GM21619 (cell line): ENCODE measurements at regions not wholly inside any gene's neighbourhood (a gene's known extent, or its start where the extent isn't known, plus 50 kb on each side); places are given as distances from the start of the nearest gene placed in this dataset.
"Not testable (repeated sequence)": the region's sequence is repeated elsewhere in the genome, so short reads cannot be mapped to it uniquely, and the experiment has no call there.

Experiments used
- ATAC-seq: cut with Tn5 transposase; IDR thresholded peaks from one replicate; pipeline ENCODE4 v1.9.1; 2021; ENCODE audit not compliant: unreplicated experiment

DNA sequence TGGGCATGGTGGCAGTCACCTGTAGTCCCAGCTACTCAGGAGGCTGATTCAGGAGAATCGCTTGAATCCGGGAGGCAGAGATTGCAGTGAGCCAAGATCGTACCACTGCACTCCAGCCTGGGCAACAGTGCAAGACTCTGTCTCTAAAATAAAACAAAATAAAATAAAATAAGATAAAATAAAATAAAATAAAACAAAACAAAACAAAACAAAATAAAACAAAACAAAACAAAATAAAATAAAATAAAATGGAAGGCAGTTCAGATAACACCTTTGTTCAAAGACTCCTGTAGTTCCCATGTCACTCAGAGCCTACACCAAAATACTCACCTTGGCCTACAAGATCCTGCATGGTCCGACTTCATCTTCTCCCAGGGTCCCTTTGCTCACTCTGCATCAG is 61.3 kb downstream of the SYF2 start:
- not testable (repeated sequence) for ATAC-seq

DNA sequence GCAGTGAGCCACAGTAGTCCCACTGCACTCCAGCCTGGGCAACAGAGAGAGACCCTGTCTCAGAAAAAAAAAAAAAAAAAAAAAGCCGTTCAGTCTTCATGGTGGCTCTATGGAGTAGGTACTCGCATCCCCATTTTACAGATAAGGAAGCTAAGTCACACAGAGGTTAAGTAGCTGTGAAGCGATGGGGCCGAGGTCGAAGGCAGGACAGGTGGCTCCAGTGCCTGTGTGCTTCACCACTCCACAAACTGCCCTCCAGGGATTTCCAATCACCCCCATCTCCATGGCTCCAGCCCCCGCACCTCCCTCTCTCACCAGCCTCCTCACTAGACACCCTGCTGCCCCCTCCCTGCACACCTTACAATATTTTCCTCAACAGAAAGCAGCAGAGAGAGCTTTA is 61.9 kb downstream of the SYF2 start:
- no peak for ATAC-seq

DNA sequence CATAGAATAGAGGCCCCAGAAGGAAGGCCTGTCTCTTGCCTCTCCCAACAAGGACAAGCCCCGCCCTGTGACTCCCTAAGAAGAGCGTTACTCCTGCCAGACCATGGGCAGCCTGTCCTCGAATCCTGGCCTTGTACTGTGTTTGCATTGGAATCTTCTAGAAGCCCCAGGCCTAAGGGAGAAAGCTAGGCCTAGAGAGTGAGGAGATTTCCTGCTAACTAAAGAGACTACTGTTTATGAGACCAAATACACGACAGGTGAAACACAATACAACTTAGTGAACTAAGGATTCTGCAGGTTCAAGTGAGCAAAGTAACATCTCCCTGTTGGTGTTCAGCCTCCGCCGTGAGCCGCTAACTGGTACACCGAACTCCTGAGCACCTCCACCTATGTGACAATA is 62.7 kb downstream of the SYF2 start:
- no peak for ATAC-seq

DNA sequence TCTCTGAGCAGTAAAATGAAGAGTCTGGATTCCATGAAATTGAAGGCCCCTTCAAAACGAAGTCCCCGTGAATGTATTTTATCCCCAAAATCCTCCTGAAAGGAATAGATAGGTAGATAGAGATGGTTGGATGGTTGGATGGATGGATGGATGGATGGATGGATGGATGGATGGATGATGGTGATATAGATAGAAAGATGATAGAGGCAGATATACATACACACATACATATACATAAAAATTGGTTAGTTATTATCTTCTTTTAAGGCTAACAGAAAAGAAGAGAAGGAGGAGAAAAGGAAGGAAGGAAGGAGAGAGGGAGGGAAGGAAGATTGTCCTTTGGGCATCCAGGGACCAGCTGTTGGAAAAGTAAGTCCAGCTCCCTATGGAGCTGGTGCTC is 63.1 kb downstream of the SYF2 start:
- ATAC-seq, result no peak

DNA sequence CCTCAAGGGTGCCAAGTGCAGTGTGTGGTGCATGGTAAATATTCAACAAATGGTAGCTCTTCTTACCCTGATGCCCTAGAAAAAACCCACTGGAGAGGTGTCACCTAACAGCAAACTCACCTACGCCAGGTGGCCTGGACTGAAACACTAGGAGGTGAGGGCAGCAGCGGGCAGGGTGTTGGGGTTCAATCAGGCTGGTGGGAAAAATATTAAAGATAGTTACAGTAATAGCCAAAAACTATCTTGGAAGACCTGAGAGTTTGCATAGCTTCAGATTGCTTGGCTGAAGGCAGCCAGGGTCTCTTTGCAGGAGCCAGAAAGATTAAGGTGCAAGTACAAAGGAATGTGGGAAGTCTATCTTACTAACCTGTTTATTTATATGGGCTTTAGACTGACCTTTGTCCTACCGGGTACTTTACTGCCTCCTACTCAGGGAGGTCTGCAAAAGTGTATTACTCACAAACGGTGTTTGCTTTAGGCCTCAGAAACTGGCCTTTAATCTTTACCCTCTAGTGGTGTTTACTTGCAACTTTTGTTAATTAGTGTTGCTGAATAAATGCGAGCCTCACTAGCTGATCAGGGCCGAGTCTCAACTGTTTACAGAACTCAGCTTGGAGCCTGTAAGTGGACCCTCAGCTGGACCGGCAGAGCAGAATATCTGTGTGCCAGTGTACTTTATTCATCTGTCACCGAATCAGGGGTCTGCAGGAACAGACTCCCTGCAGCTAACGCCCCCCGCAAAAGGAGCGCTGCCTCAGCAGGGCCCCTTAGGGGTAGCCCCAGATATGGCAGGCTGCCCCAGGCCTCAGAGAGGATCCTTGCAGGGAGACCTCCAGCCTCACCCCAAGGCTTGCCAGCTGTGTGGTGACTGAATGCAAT is 63.9 kb downstream of the SYF2 start:
- ATAC-seq, result no peak

DNA sequence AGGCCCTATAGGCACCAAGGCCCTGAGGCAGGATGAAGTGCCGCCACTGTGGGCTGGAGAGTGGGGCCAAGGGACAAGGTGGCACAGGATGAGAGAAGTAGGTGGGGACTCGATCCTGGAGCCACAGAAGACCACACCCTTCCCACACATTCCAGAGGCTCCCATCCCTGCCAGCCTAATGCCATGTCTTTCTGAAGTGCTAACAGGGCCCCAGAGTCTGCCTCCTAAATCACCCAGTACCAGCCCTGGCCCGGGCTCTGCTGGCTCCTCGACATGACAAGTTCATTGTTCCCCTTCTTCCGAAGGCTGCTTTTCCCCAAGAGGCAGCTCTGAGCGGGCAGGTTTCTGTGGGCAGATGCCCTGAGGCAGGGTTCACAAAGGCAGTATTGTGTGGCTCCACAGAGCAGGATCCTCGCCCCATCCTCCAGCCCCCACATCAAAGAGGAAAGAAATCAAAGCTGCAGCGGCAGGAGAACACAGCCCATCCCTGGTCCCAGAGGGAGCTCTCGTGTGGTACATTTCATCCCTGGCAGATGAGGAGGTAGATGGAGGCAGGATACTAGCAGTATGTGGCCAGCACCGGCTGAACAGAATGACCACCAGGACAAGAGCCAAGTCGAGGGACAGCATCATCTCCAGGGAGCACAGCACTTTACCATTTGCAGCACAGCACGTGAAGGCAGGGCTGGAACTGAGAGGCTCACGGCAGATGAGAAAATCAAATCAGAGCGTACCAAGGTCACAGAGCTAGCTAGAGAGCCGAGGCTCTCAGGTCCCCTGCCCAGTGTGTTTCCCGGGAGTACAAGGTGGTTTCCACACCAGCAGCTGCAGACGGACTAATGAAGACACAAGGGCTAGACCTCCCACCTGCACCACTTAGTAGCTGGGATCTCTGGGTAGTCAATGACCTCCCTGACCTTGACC is 64.8 kb downstream of the SYF2 start:
- no peak for ATAC-seq

DNA sequence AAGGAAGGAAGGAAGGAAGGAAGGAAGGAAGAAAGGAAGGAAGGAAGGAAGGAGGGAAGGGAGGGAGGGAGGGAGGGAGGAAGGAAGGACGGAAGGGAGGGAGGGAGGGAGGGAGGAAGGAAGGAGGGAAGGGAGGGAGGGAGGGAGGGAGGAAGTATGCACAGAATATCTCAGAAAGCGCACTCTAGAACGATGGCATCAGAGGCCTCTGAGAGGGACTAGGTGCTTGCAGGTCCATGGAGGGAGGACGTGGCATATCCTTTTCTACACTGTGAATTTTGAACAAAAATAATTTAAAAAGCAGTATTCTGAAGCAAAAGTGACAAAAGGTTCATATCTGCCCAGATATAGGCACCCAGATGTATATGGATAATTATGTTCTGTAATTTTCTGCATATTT is 65.5 kb downstream of the SYF2 start:
- ATAC-seq, result no peak

DNA sequence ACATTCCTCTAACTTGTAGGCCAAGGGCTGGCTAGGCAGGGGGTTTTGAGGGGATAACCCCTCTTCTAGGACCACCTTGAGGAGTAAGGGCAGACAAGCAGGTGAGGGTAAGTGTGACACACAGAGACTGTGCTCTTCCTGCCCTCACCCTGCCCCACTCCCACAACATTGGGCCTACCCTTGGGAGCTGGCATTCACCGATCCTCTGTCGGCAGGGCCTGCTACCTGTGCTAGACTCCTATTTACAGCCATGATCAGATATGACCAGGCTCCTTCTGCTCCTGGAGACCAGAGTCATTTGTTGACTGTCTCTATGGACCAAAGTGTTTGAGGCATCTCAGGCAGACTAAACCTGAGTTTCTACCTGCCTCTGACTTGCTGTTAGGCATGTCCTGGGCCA is 68.3 kb downstream of the SYF2 start:
- ATAC-seq, result no peak

DNA sequence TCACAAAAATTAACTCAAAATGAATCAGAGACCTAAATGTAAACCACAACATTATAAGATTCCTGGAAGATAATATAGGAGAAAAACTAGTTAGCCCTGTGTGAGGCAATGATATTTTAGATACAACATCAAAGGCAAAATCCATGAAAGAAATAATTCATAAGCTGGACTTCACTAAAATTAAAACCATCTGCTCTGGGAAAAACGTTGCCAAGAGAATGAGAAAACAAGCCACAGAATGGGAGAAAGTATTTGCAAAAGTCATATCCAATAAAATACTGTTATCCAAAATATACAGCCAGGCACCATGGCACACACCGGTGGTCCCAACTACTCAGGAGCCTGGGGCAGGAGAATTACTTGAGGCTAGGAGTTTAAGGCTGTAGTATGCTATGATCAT is 70.3 kb downstream of the SYF2 start:
- no peak for ATAC-seq

DNA sequence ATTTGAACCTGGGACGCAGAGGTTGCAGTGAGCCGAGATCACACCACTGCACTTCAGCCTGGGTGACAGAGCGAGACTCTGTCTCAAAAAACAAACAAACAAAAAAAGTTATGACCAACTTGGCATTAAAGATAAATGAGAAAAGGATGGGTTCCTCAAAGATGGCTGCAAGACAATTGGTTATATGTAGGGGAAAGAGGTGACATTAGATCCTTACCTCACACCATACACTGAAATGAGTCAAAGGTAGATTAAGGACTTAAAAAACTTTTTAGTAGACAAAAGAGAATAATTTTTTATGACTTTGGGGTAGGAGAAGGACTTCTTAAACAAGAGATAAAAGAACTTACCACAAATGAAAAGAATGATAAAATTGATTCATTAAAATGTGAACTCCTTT is 74.5 kb downstream of the SYF2 start:
- no peak for ATAC-seq

DNA sequence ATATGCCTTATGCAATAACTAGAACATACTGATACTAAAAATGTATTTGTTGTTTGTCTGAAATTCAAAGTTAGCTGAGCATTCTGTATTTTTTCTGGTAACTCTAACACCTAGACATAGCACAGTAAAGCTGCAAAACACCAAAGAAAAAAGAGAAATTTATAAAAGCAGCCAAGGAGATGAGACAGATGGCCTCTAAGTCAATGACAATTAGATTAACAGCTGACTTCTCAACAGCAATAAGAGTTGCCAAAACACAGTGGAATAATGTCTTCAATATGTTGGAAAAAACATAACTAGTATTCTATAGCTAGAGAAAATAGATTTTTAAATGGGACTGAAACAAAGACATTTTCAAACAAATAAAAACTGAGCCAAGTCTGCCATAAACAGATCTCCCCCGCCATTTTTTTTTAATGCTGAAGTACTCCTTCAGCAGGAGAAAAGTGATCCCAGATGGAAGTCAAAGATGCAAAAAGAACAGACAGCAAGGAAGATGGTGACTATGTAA is 81.3 kb downstream of the SYF2 start:
- ATAC-seq, result no peak

DNA sequence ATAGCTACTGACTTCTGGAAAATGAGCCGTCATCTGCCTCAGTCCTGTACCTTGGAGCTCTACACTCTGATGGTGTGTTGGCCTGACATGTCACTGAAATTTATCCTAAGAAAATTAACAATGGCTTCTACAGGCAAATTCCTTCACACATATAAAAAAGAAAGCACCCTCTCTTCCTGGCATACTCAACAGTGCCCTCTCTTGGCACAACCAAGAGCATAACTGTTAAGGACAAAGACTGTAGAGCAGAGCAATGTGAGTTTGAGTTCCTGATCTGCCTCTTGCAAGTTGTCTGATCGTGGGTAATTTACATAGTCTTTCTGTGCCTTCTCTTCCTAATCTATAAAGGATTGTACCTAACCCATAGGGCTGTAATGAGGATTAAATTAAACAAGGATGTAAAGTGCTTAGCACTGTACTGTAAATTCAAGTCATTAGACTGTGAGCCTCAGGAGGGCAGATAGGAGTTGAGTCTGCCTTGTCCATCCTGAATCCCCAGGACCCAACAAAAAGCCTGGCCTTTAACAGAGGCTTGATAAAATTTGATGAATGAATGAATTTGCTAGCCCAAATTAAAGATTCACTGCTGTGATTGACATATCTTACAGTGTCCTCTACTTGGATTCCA is 83.5 kb downstream of the SYF2 start:
- ATAC-seq, result no peak

DNA sequence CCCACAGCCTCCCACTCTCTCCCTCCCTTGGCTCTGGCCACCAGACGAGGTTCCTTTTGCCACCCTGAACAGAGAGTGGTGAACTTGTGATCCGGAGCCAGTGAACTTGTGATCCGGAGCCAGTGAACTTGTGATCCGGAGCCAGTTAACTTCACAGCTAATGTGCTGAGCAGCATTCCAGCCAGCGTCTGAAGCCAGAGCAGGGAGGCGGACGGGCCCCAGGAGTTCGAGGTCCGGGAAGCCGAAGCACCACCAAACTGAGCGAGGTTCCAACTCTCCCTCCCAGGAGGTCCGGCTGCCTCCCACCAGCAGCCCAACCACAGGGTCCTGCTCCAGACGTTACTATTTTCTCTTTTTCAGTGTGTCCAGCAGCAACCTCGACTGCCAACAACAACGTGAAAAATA is 85.8 kb downstream of the SYF2 start:
- no peak for ATAC-seq

DNA sequence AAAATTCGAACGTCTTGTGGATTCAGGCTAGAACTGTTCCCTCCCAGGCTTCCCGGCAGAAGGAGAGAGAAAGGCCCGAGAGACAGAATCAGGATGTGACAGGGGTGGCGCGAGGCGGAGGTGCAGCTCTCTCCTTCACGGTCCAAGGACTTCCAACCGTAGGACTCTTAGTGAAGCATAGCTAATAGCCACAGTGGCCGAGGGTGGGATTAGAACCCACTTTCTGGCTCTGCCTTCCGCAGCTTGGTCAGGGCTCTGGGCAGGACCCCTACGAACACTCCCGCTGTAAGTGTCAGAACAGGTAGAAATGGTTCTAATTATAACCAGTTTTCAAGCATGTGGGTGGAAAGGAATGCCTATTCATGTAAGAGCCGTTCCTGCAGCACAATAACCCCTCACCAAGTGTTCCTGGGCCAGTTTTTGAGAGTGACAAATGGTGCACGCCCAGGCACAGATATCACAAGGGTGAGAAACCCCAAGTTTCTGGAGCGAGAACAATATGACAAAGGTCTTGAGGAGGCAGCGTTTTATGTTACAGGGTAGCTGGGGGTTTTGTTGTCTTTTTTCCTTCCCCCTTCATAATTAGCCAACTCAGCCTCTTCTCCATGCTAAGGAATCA is 86.4 kb downstream of the SYF2 start:
- ATAC-seq, result no peak

DNA sequence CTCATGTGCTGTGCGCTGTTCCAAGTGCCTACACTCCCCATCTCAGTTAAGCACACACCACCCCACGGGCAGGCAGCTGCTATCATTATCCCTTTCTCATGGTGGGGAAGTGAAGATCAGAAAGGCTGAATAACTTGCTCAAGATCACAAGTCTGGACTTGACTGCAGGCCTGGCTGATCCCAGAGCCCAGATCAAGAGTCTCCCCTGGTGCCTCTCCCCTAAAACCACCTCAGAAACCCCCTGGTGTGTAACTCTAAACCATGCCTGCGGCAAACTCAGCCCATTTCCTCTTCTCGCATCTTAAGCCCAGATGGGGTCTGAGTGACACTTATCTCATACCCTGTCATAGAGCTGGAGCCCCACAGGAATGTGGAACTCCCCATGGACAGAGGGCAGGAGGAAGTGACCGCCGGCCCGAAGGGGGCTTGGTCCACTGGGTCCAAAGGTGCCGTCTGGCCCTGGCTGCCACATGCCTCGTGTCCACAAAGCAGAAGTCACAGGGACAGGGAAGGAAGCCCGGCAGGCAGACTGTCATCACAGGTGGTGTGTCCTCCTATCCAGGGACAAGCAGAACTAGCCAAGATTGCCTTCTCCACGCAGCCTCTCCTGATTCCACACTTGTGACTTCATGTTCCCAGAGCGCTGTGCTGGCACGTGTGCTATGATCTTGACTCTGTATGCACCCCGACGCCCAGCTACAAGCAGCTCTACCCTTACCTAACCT is 92.1 kb downstream of the SYF2 start:
- peak; percentile 71 for ATAC-seq

DNA sequence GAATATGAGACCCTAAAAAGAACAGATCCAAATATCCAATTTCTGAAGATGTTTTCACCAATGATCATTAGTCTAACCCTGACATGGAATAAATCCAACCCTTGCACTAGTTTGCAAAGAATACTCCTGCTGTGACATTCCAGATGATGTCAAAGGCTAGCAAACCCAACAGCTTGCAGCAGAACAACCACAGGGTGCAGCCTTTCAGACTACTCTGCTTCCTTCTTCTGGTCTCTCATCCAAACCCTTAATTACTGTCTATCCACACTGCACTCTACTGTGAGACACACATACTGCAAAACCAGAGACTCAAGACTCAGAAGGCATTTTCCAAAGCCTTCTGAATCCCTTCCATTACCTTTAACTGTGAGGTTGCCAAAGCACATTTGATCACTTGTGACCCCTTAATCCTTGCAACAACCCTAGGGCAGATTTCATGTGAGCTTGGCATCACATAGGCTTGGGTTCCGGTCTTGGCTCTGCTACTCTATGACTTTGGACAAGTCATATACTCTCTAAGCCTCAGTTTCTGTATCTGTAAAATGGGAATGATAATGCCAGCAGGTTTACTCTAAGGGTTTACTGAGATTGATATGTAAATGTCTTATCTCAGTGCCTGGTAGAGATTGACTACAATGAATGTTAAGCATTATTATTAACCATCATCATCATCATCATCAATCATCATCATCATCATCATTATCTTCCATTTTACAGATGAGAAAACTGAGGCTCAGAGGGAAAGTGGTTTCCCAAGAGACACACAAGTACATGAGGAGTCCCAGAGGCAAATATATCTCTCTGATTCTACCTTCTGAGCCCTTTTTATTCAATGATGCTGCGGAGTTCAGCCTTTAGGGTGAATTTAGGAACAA is 94.5 kb downstream of the SYF2 start:
- no peak for ATAC-seq

DNA sequence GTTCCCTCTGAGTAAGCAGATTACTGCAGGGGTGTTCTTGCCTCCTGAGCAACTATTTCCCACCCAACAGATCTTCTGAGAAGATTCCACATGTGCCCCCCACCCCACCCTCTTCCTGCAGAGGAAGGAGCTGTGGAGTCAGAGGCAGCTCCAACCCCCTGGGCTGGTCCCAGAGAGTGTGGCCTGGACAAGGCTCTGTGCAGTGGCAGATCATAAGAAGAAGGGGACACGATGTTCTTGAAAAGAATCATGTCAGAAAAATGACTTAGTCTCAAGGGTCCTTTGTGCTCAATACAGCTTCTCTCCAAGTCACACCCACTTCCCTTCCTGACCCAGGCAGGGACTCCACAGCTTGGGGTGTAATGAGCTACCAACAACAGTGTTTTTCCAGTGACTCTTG is 95.2 kb downstream of the SYF2 start:
- no peak for ATAC-seq

DNA sequence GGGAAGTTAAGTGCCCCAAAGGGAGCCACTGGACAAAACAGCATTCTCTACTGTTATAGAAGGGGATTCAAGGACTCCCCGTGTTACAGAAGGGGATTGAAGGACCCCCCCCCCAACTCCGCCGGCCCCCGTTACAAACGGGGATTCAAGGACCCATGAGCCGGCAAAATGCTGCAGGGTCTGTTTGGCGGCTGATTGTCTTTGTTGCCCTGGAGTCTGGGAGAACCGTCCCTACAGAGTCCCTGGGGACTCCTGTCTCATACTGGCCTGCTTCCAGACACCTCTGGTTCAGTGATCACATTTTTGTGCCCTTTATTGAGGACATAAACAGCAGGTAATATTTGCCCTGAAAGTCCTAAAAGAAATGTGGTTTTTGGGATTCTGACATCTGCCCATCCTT is 96.4 kb downstream of the SYF2 start:
- no peak for ATAC-seq

DNA sequence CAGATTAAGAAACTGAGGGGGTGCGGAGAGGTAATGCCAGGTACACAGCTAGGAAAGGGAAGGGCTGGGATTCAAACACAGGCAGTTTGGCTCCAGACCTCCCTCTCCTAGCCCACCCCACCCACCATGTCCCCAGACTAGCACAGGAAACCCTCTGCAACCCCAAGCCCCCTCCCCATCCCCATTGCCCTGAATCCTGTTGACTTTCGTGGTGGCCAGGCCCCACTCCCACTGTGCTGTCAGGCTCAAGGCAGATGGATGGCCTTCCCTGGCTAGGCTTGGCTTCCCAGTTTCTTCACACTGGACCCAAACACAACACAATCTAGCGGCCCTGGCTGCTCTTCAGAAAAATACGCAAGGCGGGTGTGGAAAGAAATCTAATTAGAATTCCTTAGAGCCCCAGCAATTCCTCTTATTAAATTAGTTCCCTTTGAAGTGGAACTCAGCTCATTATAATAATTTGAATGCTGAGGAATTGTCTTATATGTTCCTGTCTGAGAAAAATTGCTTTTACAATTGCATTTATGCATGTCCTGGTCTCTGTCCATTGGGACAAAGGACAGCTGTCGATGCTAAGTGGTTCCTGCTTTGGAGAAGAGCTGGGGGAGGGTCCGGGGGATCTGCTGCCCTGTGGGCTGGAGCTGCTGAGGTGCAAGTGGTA is 97.4 kb downstream of the SYF2 start:
- ATAC-seq, result no peak
